H1 (cell line): ENCODE measurements at regions not wholly inside any gene's neighbourhood (a gene's known extent, or its start where the extent isn't known, plus 50 kb on each side); places are given as distances from the start of the nearest gene placed in this dataset.

ENCODE experiments used
- CTCF ChIA-PET: fragments of 300-600 bp; sonication (Branson Sonifier 250); formaldehyde crosslinking; loops from one replicate; lab custom pipeline; 2021; ENCODE audit not compliant: partially characterized antibody; lab: Charles Lee
- POLR2A ChIA-PET: fragments of 300-600 bp; sonication (Branson Sonifier 250); formaldehyde crosslinking; loops from one replicate; lab custom pipeline; 2021; ENCODE audit warnings: inconsistent platforms; ENCODE audit not compliant: partially characterized antibody; lab: Charles Lee
- DNase-seq, 2 experiments: peaks; one replicate each; pipeline versions ENCODE4 v3.0.0 to v3.0.0-alpha.2; 2010 to 2022; ENCODE audit warnings: low spot score in 2 of 2, low read depth in 1 of 2, mixed read lengths in 1 of 2
- FAIRE-seq: peaks from 2 replicates; lab custom pipeline; 2011; peaks lifted over from hg19 to GRCh38; lab: Jason Lieb, UNC
- H2AFZ ChIP-seq: 2 replicates; pipeline ENCODE4 v1.8.1; 2012; ENCODE audit warnings: low read length, inconsistent platforms
- H2AK5ac ChIP-seq: 2 replicates; pipeline ENCODE4 v1.6.1; 2013; ENCODE audit warnings: low read depth, low read length
- H2BK120ac ChIP-seq: replicated peaks from 2 replicates; pipeline ENCODE3; 2013; ENCODE audit warnings: low read depth, low read length, inconsistent platforms
- H2BK12ac ChIP-seq: 2 replicates; pipeline ENCODE4 v1.6.1; 2013; ENCODE audit warnings: low read depth, low read length
- H2BK15ac ChIP-seq: 2 replicates; pipeline ENCODE4 v1.6.1; 2013; ENCODE audit warnings: low read length
- H2BK20ac ChIP-seq: 2 replicates; pipeline ENCODE4 v1.6.1; 2013; ENCODE audit warnings: low read length
- H2BK5ac ChIP-seq: 2 replicates; pipeline ENCODE4 v1.6.1; 2013; ENCODE audit warnings: low read depth, low read length
- H3K14ac ChIP-seq: 2 replicates; pipeline ENCODE4 v1.6.1; 2013; ENCODE audit warnings: inconsistent platforms; ENCODE audit not compliant: insufficient read length
- H3K18ac ChIP-seq: 2 replicates; pipeline ENCODE4 v1.6.1; 2013; ENCODE audit warnings: low read length; ENCODE audit errors: extremely low read depth
- H3K23ac ChIP-seq: 2 replicates; pipeline ENCODE4 v1.6.1; 2013; ENCODE audit warnings: inconsistent platforms; ENCODE audit not compliant: insufficient read length
- H3K23me2 ChIP-seq: 2 replicates; pipeline ENCODE4 v1.6.1; 2013; ENCODE audit warnings: low read depth, low read length
- H3K27ac ChIP-seq: 2 replicates; pipeline ENCODE4 v1.6.1; 2011; ENCODE audit warnings: low read depth, low read length, inconsistent platforms
- H3K27me3 ChIP-seq, 4 experiments: replicated peaks in 1 of 4; 1 replicate in 1 of 4; 2 replicates in 3 of 4; pipeline versions ENCODE4 v1.6.1 to v1.8.1; 2011 to 2013; ENCODE audit warnings: low read length in 3 of 4, mild to moderate bottlenecking in 3 of 4, inconsistent platforms in 2 of 4, mixed read lengths in 2 of 4, moderate library complexity in 1 of 4; ENCODE audit not compliant: control insufficient read depth in 3 of 4, insufficient read depth in 3 of 4; ENCODE audit errors: extremely low read depth in 1 of 4
- H3K36me3 ChIP-seq, 4 experiments: 2 replicates each; pipeline versions ENCODE4 v1.6.1 to v1.8.1; 2011 to 2013; ENCODE audit warnings: mild to moderate bottlenecking in 4 of 4, low read length in 3 of 4, moderate library complexity in 2 of 4, control low read depth in 1 of 4, inconsistent platforms in 1 of 4; ENCODE audit not compliant: insufficient read depth in 4 of 4, control insufficient read depth in 2 of 4
- H3K4ac ChIP-seq: replicated peaks from 2 replicates; pipeline ENCODE3; 2013; ENCODE audit warnings: low read length, low read depth, mixed read lengths, inconsistent platforms; ENCODE audit not compliant: insufficient read length
- H3K4me1 ChIP-seq, 4 experiments: replicated peaks in 1 of 4; 1 replicate in 1 of 4; 2 replicates in 3 of 4; pipeline versions ENCODE4 v1.6.1 to v1.8.1; 2011 to 2013; ENCODE audit warnings: low read length in 3 of 4, inconsistent platforms in 2 of 4, mixed read lengths in 1 of 4; ENCODE audit not compliant: insufficient read depth in 4 of 4, control insufficient read depth in 3 of 4
- H3K4me2 ChIP-seq, 2 experiments: 2 replicates each; pipeline versions ENCODE4 v1.6.1 to v1.8.1; 2011 to 2013; ENCODE audit warnings: low read depth in 2 of 2, low read length in 2 of 2, control low read depth in 1 of 2, inconsistent platforms in 1 of 2, mild to moderate bottlenecking in 1 of 2; ENCODE audit not compliant: insufficient read depth in 1 of 2
- H3K4me3 ChIP-seq, 4 experiments: fragments of 200-600, 300-600 bp in 1 of 4; sonication (generic), shearing (Covaris generic), sonication (Bioruptor Twin) in 1 of 4; 2 replicates each; pipeline versions ENCODE4 v1.5.1 to v1.8.1; 2011 to 2016; ENCODE audit warnings: low read length in 4 of 4, low read depth in 3 of 4, control low read depth in 2 of 4, inconsistent platforms in 2 of 4, mild to moderate bottlenecking in 2 of 4, mixed read lengths in 1 of 4, moderate library complexity in 1 of 4; ENCODE audit not compliant: insufficient read depth in 2 of 4; ENCODE audit errors: extremely low read depth in 1 of 4
- H3K56ac ChIP-seq: replicated peaks from 2 replicates; pipeline ENCODE3; 2013; ENCODE audit warnings: low read depth, mild to moderate bottlenecking, mixed read lengths, low read length, inconsistent platforms; ENCODE audit not compliant: insufficient read length
- H3K79me1 ChIP-seq: 2 replicates; pipeline ENCODE4 v1.6.1; 2013; ENCODE audit warnings: low read depth, low read length, control low read depth
- H3K79me2 ChIP-seq, 2 experiments: 2 replicates each; pipeline versions ENCODE4 v1.6.1 to v1.8.1; 2012 to 2013; ENCODE audit warnings: low read length in 2 of 2, mild to moderate bottlenecking in 2 of 2, inconsistent platforms in 1 of 2; ENCODE audit not compliant: insufficient read depth in 2 of 2, control insufficient read depth in 1 of 2
- H3K9ac ChIP-seq, 4 experiments: replicated peaks in 1 of 4; 1 replicate in 1 of 4; 2 replicates in 3 of 4; pipeline versions ENCODE4 v1.6.1 to v1.8.1; 2011 to 2013; ENCODE audit warnings: low read depth in 3 of 4, low read length in 3 of 4, control low read depth in 2 of 4, mild to moderate bottlenecking in 2 of 4, moderate library complexity in 2 of 4, inconsistent platforms in 1 of 4; ENCODE audit errors: extremely low read depth in 1 of 4
- H3K9me3 ChIP-seq, 2 experiments: 2 replicates each; pipeline versions ENCODE4 v1.6.1 to v1.8.1; 2012 to 2013; ENCODE audit warnings: mild to moderate bottlenecking in 2 of 2, moderate library complexity in 2 of 2, control low read depth in 1 of 2, inconsistent platforms in 1 of 2, low read depth in 1 of 2, low read length in 1 of 2, mixed read lengths in 1 of 2; ENCODE audit not compliant: insufficient read depth in 2 of 2
- H4K20me1 ChIP-seq, 2 experiments: replicated peaks in 1 of 2; 2 replicates each; pipeline versions ENCODE3 to v1.8.1; 2011 to 2013; ENCODE audit warnings: inconsistent platforms in 2 of 2, low read length in 2 of 2, mild to moderate bottlenecking in 1 of 2; ENCODE audit not compliant: insufficient read depth in 2 of 2, control insufficient read depth in 1 of 2
- H4K5ac ChIP-seq: 2 replicates; pipeline ENCODE4 v1.6.1; 2013; ENCODE audit warnings: low read length, low read depth, mixed read lengths, inconsistent platforms; ENCODE audit not compliant: insufficient read length
- H4K8ac ChIP-seq: 2 replicates; pipeline ENCODE4 v1.8.0; 2013; ENCODE audit warnings: mild to moderate bottlenecking, moderate library complexity, low read length, inconsistent platforms; ENCODE audit not compliant: insufficient read depth; ENCODE audit errors: extremely low read depth
- H4K91ac ChIP-seq: replicated peaks from 2 replicates; pipeline ENCODE3; 2013; ENCODE audit warnings: low read length, mixed read lengths, inconsistent platforms; ENCODE audit not compliant: insufficient read length
- ATF3 ChIP-seq: IDR thresholded peaks from 2 replicates; pipeline ENCODE4 v1.6.1; 2011; ENCODE audit warnings: low read depth, mild to moderate bottlenecking, low read length; ENCODE audit not compliant: insufficient read depth
- CTBP2 ChIP-seq: IDR thresholded peaks from 2 replicates; pipeline ENCODE4 v1.7.0; 2011; ENCODE audit warnings: borderline replicate concordance, mild to moderate bottlenecking, moderate library complexity, mixed read lengths, low read length; ENCODE audit not compliant: insufficient read depth, insufficient read length
- JUND ChIP-seq: IDR thresholded peaks from 2 replicates; pipeline ENCODE4 v1.6.1; 2011; ENCODE audit warnings: mild to moderate bottlenecking, improper control_type of control experiment, low read length
- PHF8 ChIP-seq: fragments of 200-600 bp; sonication (generic); conservative IDR thresholded peaks from 2 replicates; pipeline ENCODE4 v1.7.1; 2012; ENCODE audit warnings: low read depth, mild to moderate bottlenecking, inconsistent platforms, low read length, moderate library complexity
- SIRT6 ChIP-seq: IDR thresholded peaks from one replicate; pipeline ENCODE4 v1.7.1; 2012; ENCODE audit warnings: low read length, inconsistent platforms
- TAF1 ChIP-seq: IDR thresholded peaks from 2 replicates; pipeline ENCODE4 v1.6.1; 2011; ENCODE audit warnings: mild to moderate bottlenecking, low read depth, low read length
- TEAD4 ChIP-seq: IDR thresholded peaks from 2 replicates; pipeline ENCODE4 v1.6.1; 2012; ENCODE audit warnings: low read depth, low read length, inconsistent platforms, mixed read lengths
- WGBS, 2 experiments: shearing (Covaris generic) in 1 of 2; methylation state at CpG; one replicate each; pipeline versions ENCODE4 v1.1.6 to v1.1.7; 2013 to 2015; ENCODE audit warnings: low lambda C conversion rate in 2 of 2, mixed read lengths in 2 of 2, inconsistent platforms in 1 of 2, low coverage in 1 of 2, missing lambda C conversion rate in 1 of 2; ENCODE audit not compliant: insufficient replicate concordance in 2 of 2, insufficient coverage in 1 of 2, insufficient read length in 1 of 2; ENCODE audit errors: extremely low coverage in 1 of 2, missing lambda C conversion rate in 1 of 2; 5-methylcytosine and 5-hydroxymethylcytosine counted together

- H3K79me1 ChIP-seq = no peaks in the 10 kb centered on the region
- H3K4me3 ChIP-seq = no peak overlapping the region
- ChIA-PET CTCF (no interaction called here), POLR2A (no interaction called here)
- H2BK20ac ChIP-seq = no peak overlapping the region
- no peak overlapping the region for H2AFZ ChIP-seq
- no peak overlapping the region for H3K4ac ChIP-seq
- H3K14ac ChIP-seq = no peak overlapping the region
- H3K4me1 ChIP-seq = peaks cover 0 to 7% (median 0%) of the 10 kb centered on the region in 4 experiments; a peak in 2 of 7 replicates
- no peak overlapping the region for H3K4me2 ChIP-seq
- H4K5ac ChIP-seq = no peak overlapping the region
- no peaks in the 10 kb centered on the region for H3K9me3 ChIP-seq
- no peak overlapping the region for H3K23ac ChIP-seq
- no peak overlapping the region for H3K9ac ChIP-seq
- H4K8ac ChIP-seq = no peak overlapping the region
- no peak overlapping the region for H2BK5ac ChIP-seq
- H3K23me2 ChIP-seq = no peaks in the 10 kb centered on the region
- no peak for FAIRE-seq
- no peaks in the 10 kb centered on the region for H3K79me2 ChIP-seq
- H3K27me3 ChIP-seq = peaks cover 0 to 2% (median 0%) of the 10 kb centered on the region in 4 experiments; a peak in 1 of 7 replicates
- DNase-seq = no peak
- H2BK12ac ChIP-seq = no peak overlapping the region
- no peak overlapping the region for H3K18ac ChIP-seq
- no peak overlapping the region for H2BK120ac ChIP-seq
- H2AK5ac ChIP-seq = no peak overlapping the region
- H3K36me3 ChIP-seq = no peaks in the 10 kb centered on the region
- H3K27ac ChIP-seq = no peak overlapping the region
- H3K56ac ChIP-seq = no peak overlapping the region
- no peak overlapping the region for H2BK15ac ChIP-seq
- H4K20me1 ChIP-seq = no peaks in the 10 kb centered on the region
- 61% methylated on average over 2 of the region's 2 CpGs; no CpG with 5 or more reads in 1 of the 2 experiments for WGBS, 2 experiments
- no peak overlapping the region for H4K91ac ChIP-seq
- TF ChIP-seq PHF8 = no peak
- no peak for TF ChIP-seq ATF3
- no peak for TF ChIP-seq JUND
- no peak for TF ChIP-seq SIRT6
- no peak for TF ChIP-seq CTBP2
- TF ChIP-seq TAF1 = no peak
- no peak for TF ChIP-seq TEAD4
These were observed 217.0 kb upstream of the UBE2E3 start for GRCh38 chr2:180763263-180763989.
